GM12874 (cell line): ENCODE measurements at regions not wholly inside any gene's neighbourhood (a gene's known extent, or its start where the extent isn't known, plus 50 kb on each side); places are given as distances from the start of the nearest gene placed in this dataset.

Experiments used
- TF ChIP-seq, protein P1 (sequence below): IDR thresholded peaks from 2 replicates; pipeline ENCODE4 v1.5.1; 2011; ENCODE audit warnings: low read depth, mild to moderate bottlenecking, control low read depth, low read length, moderate library complexity; ENCODE audit not compliant: insufficient read depth

DNA sequence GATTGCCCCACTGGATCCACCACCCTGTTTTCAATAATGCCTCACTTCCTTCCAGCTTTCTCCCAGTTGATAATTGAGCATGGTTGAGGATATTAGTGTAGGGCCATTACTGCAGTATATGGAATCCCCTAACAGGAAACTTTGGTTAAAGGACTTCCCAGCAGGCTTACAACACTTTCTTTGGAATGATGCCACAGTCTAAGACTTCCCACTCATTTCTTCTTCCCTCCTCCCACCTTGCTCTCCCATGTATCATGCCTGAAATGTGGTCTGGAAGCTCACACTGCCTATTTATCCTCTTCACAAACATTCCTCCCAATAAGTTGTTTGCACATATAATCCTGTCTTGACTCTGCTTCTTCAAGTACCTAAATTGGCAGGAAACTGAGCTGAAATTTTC lies 863.3 kb downstream of the CENPC start:
- TF ChIP-seq, protein P1, sequence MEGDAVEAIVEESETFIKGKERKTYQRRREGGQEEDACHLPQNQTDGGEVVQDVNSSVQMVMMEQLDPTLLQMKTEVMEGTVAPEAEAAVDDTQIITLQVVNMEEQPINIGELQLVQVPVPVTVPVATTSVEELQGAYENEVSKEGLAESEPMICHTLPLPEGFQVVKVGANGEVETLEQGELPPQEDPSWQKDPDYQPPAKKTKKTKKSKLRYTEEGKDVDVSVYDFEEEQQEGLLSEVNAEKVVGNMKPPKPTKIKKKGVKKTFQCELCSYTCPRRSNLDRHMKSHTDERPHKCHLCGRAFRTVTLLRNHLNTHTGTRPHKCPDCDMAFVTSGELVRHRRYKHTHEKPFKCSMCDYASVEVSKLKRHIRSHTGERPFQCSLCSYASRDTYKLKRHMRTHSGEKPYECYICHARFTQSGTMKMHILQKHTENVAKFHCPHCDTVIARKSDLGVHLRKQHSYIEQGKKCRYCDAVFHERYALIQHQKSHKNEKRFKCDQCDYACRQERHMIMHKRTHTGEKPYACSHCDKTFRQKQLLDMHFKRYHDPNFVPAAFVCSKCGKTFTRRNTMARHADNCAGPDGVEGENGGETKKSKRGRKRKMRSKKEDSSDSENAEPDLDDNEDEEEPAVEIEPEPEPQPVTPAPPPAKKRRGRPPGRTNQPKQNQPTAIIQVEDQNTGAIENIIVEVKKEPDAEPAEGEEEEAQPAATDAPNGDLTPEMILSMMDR = no peak

DNA sequence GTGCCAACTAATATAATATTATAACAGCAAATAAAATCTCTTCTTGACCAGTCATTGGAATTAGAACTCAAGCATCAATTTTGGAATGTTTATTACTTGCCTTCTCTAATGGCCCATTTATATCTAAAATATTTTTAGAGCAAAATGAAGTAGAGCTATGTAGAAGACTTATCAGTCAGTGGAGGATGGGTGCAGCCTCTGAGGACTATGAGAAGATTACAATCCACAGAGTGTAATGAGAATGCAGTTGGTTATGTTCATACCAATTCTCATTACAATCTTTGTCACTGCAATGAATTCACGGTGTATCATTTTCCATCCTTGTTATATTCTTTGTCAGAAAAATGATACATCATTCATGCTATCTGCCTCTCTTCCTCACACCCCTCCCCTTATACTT lies 878.1 kb downstream of the CENPC start:
- TF ChIP-seq, protein P1 = no peak

DNA sequence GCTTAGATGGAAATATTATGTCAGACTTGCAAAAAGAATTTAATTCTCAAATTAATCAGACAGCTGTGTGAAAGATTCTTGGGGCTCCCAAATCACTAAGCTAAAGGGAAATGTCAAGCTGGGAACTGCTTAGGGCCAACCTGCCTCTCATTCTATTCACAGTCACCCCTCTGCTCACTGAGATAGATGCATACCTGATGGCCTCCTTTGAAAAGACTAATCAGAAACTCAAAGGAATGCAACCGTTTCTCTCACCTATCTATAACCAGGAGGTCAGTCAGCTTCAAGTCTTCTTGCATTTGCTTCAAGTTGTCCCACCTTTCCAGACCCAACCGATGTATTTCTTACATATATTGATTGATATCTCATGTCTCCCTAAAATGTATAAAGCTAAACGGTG lies 882.7 kb downstream of the CENPC start:
- TF ChIP-seq, protein P1 = no peak

DNA sequence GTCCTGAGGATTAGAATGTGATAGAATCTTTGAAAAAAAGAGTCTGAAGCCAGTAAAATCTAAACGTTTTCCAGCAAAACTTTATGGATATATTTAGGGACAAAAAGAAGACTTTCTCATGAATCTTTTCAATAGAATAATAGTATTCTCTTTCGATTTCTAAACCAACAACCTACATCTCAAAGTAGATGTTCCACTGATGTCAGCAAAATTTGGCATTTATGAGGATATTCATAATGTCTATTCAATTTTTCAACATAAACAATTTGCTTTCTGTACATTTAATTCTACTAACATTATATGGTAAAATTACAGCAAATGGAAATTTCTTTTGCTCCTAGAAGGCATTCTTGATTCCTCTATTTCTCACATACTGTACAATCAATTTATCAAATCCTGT lies 886.5 kb downstream of the CENPC start:
- TF ChIP-seq, protein P1 = no peak

GRCh38 chr4:66655505-66655904 lies 889.8 kb downstream of the CENPC start:
- TF ChIP-seq, protein P1 = no peak

DNA sequence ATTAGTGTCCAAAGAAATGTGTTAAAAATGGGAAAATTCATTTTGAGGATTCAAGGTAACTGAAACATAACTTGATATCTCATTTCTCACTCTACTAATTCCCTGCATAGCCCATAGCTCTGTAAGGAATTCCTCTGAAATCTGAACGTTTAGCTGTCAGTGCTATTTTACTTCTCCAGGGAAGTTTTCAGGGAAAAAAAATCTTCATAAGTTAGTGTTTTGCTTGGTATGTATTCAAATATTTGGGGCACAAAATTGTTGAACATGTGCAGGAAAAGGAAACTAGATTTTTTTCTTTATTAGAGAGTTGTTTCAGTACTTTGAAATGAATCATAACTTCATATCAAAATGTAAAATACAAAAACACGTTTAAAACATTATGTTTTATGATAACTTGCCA lies 891.4 kb downstream of the CENPC start:
- TF ChIP-seq, protein P1 = no peak

GRCh38 chr4:66649236-66649635 lies 896.1 kb downstream of the CENPC start:
- TF ChIP-seq, protein P1 = no peak

DNA sequence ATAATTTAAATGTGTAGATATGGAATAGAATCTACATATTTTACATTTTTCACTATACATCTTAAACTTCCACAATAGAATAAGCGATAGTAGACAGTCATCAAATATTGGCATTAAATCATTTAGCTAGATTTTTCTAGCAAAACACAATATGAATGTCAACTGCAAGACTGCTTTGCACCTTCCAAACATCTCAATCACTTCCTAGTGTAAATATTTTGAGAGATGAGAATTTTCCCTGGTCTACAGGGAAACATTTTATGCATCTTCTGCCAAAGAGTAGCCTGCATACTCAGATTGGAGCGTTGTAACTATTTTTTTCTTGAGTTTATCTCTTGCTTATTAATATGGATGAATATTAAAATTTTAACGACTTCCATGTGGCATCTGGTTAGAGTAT lies 897.4 kb downstream of the CENPC start:
- TF ChIP-seq, protein P1 = no peak
